ENCODE measurements at regions not wholly inside any gene's neighbourhood (a gene's known extent, or its start where the extent isn't known, plus 50 kb on each side); places are given as distances from the start of the nearest gene placed in this dataset.

DNA sequence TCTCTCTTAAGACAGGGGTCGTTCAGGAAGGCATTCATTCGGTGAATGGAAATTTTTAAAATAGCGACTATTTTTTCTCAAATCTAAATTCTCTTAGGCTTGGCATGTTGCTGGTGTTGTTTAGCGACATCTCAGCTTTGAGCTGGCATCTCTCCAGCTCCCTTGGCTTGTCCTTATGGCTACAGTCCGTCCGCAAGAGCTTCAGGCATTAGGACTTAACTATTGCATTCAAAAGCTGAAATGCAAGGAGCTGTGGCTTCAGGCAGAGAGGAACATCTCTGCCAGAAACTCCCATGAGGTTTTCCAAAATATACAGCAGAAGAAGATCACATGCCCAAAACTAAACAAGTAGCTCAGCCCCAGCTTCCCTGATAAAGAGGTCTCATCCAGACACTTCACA, 578.5 kb downstream of the EFNB2 start (continued):
- TF ChIP-seq, protein P1, sequence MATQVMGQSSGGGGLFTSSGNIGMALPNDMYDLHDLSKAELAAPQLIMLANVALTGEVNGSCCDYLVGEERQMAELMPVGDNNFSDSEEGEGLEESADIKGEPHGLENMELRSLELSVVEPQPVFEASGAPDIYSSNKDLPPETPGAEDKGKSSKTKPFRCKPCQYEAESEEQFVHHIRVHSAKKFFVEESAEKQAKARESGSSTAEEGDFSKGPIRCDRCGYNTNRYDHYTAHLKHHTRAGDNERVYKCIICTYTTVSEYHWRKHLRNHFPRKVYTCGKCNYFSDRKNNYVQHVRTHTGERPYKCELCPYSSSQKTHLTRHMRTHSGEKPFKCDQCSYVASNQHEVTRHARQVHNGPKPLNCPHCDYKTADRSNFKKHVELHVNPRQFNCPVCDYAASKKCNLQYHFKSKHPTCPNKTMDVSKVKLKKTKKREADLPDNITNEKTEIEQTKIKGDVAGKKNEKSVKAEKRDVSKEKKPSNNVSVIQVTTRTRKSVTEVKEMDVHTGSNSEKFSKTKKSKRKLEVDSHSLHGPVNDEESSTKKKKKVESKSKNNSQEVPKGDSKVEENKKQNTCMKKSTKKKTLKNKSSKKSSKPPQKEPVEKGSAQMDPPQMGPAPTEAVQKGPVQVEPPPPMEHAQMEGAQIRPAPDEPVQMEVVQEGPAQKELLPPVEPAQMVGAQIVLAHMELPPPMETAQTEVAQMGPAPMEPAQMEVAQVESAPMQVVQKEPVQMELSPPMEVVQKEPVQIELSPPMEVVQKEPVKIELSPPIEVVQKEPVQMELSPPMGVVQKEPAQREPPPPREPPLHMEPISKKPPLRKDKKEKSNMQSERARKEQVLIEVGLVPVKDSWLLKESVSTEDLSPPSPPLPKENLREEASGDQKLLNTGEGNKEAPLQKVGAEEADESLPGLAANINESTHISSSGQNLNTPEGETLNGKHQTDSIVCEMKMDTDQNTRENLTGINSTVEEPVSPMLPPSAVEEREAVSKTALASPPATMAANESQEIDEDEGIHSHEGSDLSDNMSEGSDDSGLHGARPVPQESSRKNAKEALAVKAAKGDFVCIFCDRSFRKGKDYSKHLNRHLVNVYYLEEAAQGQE (IDR thresholded peaks at IDR 0.05; ENCODE audit: low read depth), result no peak
- TF ChIP-seq ZNF274 (IDR thresholded peaks at IDR 0.05; ENCODE audit: low read depth, low read length) (no peak), SRF (IDR thresholded peaks at IDR 0.05; ENCODE audit: low read depth) (no peak), POLR2AphosphoS5 (IDR thresholded peaks at IDR 0.05; ENCODE audit: low read depth, low read length) (no peak)
- TF ChIP-seq, protein P2, sequence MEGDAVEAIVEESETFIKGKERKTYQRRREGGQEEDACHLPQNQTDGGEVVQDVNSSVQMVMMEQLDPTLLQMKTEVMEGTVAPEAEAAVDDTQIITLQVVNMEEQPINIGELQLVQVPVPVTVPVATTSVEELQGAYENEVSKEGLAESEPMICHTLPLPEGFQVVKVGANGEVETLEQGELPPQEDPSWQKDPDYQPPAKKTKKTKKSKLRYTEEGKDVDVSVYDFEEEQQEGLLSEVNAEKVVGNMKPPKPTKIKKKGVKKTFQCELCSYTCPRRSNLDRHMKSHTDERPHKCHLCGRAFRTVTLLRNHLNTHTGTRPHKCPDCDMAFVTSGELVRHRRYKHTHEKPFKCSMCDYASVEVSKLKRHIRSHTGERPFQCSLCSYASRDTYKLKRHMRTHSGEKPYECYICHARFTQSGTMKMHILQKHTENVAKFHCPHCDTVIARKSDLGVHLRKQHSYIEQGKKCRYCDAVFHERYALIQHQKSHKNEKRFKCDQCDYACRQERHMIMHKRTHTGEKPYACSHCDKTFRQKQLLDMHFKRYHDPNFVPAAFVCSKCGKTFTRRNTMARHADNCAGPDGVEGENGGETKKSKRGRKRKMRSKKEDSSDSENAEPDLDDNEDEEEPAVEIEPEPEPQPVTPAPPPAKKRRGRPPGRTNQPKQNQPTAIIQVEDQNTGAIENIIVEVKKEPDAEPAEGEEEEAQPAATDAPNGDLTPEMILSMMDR (IDR thresholded peaks at IDR 0.05 in 2 of 3, conservative IDR thresholded peaks at IDR 0.05 in 1 of 3; ENCODE audit: borderline replicate concordance in 1 of 3, insufficient read depth in 1 of 3, low read depth in 2 of 3, low read length in 2 of 3), result no peak

DNA sequence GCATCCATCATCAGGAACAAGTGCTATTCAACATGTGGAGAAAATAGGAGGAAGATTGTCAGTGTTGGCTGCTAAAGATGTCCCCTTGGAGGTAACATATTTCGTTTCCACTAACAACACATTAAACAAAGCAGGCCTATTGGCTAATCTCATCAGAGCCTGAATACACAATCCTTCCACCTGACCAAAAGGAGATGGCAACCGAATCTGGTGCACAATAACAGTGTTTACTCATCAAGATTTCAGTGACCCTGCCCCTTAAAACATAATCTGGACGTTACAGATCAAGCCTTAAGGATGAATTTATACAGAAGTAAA, 582.5 kb downstream of the EFNB2 start:
- Histone ChIP-seq H4K20me1 (ENCODE audit: insufficient read depth) (no peaks in the 10 kb centered on the region), H3K27me3 (ENCODE audit: insufficient read depth, low read length) (no peaks in the 10 kb centered on the region), H3K9ac (ENCODE audit: low read length) (no peak overlapping the region), H3K9me3 (ENCODE audit: control insufficient read depth in 1 of 2, insufficient read depth in 1 of 2, low read depth in 1 of 2, low read length in 2 of 2) (no peaks in the 10 kb centered on the region), H3K4me2 (ENCODE audit: low read length) (no peak overlapping the region), H3K36me3 (ENCODE audit: control insufficient read depth in 1 of 2, insufficient read depth in 2 of 2, low read length in 2 of 2) (no peaks in the 10 kb centered on the region), H3K9me2 (ENCODE audit: insufficient read depth) (no peaks in the 10 kb centered on the region), H3K27ac (ENCODE audit: low read depth, low read length) (no peak overlapping the region), H3K4me3 (replicated peaks in 1 of 2; ENCODE audit: low read depth in 1 of 2, low read length in 2 of 2) (no peak overlapping the region), H3K4me1 (ENCODE audit: control insufficient read depth in 1 of 2, insufficient read depth in 2 of 2, low read length in 2 of 2) (peaks cover 0 to 2% of the 10 kb centered on the region in 2 experiments; a peak in 1 of 4 replicates), H3K79me2 (ENCODE audit: insufficient read depth, low read length) (no peaks in the 10 kb centered on the region), H2AFZ (ENCODE audit: low read depth, low read length, poor library complexity, severe bottlenecking) (no peak overlapping the region)
- intact Hi-C loops (cut with micrococcal nuclease), result no loop called here
- BruUV-seq (replicated peaks), result no TSS peak
- POLR2A ChIA-PET, result no interaction called here
- CTCF ChIA-PET, result no interaction called here
- RAD21 ChIA-PET (ENCODE audit: low non-redundant PET in 1 of 2, low total read pairs in 2 of 2, uncharacterized antibody in 2 of 2, unreplicated experiment in 2 of 2), result no interaction called here
- DNase-seq (ENCODE audit: low read depth, low spot score) (no peak), ATAC-seq (no peak)
- TF ChIP-seq YY1 (IDR thresholded peaks at IDR 0.05; ENCODE audit: extremely low read depth, insufficient replicate concordance, low read depth, low read length) (no peak), EGR1 (IDR thresholded peaks at IDR 0.05; ENCODE audit: low read depth) (no peak), POLR2AphosphoS5 (IDR thresholded peaks at IDR 0.05; ENCODE audit: low read depth, low read length) (no peak), EZH2phosphoT487 (IDR thresholded peaks at IDR 0.05; ENCODE audit: borderline replicate concordance) (no peak), CBX3 (IDR thresholded peaks at IDR 0.05; ENCODE audit: low read depth) (no peak)
- TF ChIP-seq, protein P3, sequence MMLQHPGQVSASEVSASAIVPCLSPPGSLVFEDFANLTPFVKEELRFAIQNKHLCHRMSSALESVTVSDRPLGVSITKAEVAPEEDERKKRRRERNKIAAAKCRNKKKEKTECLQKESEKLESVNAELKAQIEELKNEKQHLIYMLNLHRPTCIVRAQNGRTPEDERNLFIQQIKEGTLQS (IDR thresholded peaks at IDR 0.05), result no peak

All from HCT116 (cell line).